ENCODE measurements at regions not wholly inside any gene's neighbourhood (a gene's known extent, or its start where the extent isn't known, plus 50 kb on each side); places are given as distances from the start of the nearest gene placed in this dataset.

DNA sequence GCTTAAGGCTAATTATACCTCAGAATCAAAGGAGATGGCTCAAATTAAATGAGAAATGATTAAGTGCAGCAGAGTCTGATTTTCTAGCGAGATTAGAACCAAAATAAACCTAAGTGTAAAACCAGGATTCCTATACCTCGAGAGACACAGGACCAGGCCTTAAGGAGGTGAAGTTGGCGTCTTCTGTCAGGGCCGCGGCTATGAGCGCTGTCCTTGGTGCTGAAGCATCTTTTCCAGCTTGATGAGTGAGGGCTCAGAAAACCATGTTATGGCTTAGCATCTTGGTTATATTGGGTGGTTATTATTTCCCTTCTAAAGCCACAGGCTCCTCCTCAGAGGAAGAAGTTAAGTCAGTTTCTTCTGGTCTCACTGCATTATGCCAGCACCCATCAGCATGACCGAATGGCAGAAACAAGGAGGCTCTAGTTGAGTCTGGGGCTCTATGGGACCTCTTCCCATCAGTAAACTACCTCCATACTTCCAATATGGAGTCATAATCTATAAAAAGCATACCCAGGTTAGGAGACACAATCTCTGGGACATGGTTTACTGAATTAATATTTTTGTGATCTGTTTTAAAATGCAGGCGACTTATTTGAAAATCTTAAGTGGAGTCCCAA is 120.1 kb upstream of the NMNAT3 start:
- intact Hi-C loops (cut with micrococcal nuclease): no loop called here
- H3K36me3 ChIP-seq (ENCODE audit: control insufficient read depth in 1 of 2, insufficient read depth in 2 of 2, low read length in 2 of 2): no peaks in the 10 kb centered on the region
- no peak overlapping the region for H3K9ac ChIP-seq (ENCODE audit: low read length)
- no peaks in the 10 kb centered on the region for H3K4me1 ChIP-seq (ENCODE audit: control insufficient read depth in 1 of 2, insufficient read depth in 2 of 2, low read length in 2 of 2)
- ChIA-PET RAD21 (ENCODE audit: low non-redundant PET in 1 of 2, low total read pairs in 2 of 2, uncharacterized antibody in 2 of 2, unreplicated experiment in 2 of 2) (no interaction called here), POLR2A (no interaction called here), CTCF (no interaction called here)
- no TSS peak for BruUV-seq (replicated peaks)
- H2AFZ ChIP-seq (ENCODE audit: low read depth, low read length, poor library complexity, severe bottlenecking): no peak overlapping the region
- no peaks in the 10 kb centered on the region for H3K9me3 ChIP-seq (ENCODE audit: control insufficient read depth in 1 of 2, insufficient read depth in 1 of 2, low read depth in 1 of 2, low read length in 2 of 2)
- no peaks in the 10 kb centered on the region for H3K79me2 ChIP-seq (ENCODE audit: insufficient read depth, low read length)
- no peak for TF ChIP-seq POLR2AphosphoS5 (IDR thresholded peaks at IDR 0.05; ENCODE audit: low read depth, low read length)
- TF ChIP-seq ELF1 (IDR thresholded peaks at IDR 0.05; ENCODE audit: borderline replicate concordance, low read depth): no peak
- TF ChIP-seq ZFX (IDR thresholded peaks at IDR 0.05): no peak
- TF ChIP-seq, protein P1, sequence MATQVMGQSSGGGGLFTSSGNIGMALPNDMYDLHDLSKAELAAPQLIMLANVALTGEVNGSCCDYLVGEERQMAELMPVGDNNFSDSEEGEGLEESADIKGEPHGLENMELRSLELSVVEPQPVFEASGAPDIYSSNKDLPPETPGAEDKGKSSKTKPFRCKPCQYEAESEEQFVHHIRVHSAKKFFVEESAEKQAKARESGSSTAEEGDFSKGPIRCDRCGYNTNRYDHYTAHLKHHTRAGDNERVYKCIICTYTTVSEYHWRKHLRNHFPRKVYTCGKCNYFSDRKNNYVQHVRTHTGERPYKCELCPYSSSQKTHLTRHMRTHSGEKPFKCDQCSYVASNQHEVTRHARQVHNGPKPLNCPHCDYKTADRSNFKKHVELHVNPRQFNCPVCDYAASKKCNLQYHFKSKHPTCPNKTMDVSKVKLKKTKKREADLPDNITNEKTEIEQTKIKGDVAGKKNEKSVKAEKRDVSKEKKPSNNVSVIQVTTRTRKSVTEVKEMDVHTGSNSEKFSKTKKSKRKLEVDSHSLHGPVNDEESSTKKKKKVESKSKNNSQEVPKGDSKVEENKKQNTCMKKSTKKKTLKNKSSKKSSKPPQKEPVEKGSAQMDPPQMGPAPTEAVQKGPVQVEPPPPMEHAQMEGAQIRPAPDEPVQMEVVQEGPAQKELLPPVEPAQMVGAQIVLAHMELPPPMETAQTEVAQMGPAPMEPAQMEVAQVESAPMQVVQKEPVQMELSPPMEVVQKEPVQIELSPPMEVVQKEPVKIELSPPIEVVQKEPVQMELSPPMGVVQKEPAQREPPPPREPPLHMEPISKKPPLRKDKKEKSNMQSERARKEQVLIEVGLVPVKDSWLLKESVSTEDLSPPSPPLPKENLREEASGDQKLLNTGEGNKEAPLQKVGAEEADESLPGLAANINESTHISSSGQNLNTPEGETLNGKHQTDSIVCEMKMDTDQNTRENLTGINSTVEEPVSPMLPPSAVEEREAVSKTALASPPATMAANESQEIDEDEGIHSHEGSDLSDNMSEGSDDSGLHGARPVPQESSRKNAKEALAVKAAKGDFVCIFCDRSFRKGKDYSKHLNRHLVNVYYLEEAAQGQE (IDR thresholded peaks at IDR 0.05; ENCODE audit: low read depth): peak; percentile 90
- TF ChIP-seq FOSL1 (IDR thresholded peaks at IDR 0.05; ENCODE audit: low read depth): no peak
- TF ChIP-seq, protein P2, sequence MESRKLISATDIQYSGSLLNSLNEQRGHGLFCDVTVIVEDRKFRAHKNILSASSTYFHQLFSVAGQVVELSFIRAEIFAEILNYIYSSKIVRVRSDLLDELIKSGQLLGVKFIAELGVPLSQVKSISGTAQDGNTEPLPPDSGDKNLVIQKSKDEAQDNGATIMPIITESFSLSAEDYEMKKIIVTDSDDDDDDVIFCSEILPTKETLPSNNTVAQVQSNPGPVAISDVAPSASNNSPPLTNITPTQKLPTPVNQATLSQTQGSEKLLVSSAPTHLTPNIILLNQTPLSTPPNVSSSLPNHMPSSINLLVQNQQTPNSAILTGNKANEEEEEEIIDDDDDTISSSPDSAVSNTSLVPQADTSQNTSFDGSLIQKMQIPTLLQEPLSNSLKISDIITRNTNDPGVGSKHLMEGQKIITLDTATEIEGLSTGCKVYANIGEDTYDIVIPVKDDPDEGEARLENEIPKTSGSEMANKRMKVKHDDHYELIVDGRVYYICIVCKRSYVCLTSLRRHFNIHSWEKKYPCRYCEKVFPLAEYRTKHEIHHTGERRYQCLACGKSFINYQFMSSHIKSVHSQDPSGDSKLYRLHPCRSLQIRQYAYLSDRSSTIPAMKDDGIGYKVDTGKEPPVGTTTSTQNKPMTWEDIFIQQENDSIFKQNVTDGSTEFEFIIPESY (IDR thresholded peaks at IDR 0.05; ENCODE audit: extremely low read depth, insufficient replicate concordance, low read length): no peak
- TF ChIP-seq, protein P3, sequence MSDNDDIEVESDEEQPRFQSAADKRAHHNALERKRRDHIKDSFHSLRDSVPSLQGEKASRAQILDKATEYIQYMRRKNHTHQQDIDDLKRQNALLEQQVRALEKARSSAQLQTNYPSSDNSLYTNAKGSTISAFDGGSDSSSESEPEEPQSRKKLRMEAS (IDR thresholded peaks at IDR 0.05): no peak
- no peak for TF ChIP-seq EZH2phosphoT487 (IDR thresholded peaks at IDR 0.05; ENCODE audit: borderline replicate concordance)
- H3K4me3 ChIP-seq (replicated peaks in 1 of 2; ENCODE audit: low read depth in 1 of 2, low read length in 2 of 2): no peak overlapping the region
- H3K27me3 ChIP-seq (ENCODE audit: insufficient read depth, low read length): 0 out of 2 replicates have a peak, but pooled peaks cover 4% of the 10 kb centered on the region
- H4K20me1 ChIP-seq (ENCODE audit: insufficient read depth): no peaks in the 10 kb centered on the region
- no peak for DNase-seq (ENCODE audit: low read depth, low spot score)
- no peak overlapping the region for H3K27ac ChIP-seq (ENCODE audit: low read depth, low read length)
- H3K9me2 ChIP-seq (ENCODE audit: insufficient read depth): no peaks in the 10 kb centered on the region
- H3K4me2 ChIP-seq (ENCODE audit: low read length): no peak overlapping the region
- ATAC-seq: no peak

Measured in HCT116 (cell line).